Cerebellar cortex (tissue), 1 donor: ENCODE measurements at regions not wholly inside any gene's neighbourhood (a gene's known extent, or its start where the extent isn't known, plus 50 kb on each side); places are given as distances from the start of the nearest gene placed in this dataset.
"Not testable (repeated sequence)": the region's sequence is repeated elsewhere in the genome, so short reads cannot be mapped to it uniquely, and the experiment has no call there.

ENCODE experiments used
- DNase-seq: peaks from one replicate; pipeline ENCODE4 v3.0.0-alpha.2; 2015; ENCODE audit warnings: low spot score

- DNase-seq: no peak
Observed at GRCh38 chr11:104776501-104777170, 121.6 kb downstream of the CASP12 start.

GRCh38 chr11:104774578-104774977 lies 123.7 kb downstream of the CASP12 start:
- no peak for DNase-seq

- no peak for DNase-seq
Observed at GRCh38 chr11:104772806-104773241, 125.4 kb downstream of the CASP12 start.

- no peak for DNase-seq
Observed at GRCh38 chr11:104771763-104772162, 126.5 kb downstream of the CASP12 start.

GRCh38 chr11:104771046-104771445 lies 127.2 kb downstream of the CASP12 start:
- not testable (repeated sequence) for DNase-seq

DNA sequence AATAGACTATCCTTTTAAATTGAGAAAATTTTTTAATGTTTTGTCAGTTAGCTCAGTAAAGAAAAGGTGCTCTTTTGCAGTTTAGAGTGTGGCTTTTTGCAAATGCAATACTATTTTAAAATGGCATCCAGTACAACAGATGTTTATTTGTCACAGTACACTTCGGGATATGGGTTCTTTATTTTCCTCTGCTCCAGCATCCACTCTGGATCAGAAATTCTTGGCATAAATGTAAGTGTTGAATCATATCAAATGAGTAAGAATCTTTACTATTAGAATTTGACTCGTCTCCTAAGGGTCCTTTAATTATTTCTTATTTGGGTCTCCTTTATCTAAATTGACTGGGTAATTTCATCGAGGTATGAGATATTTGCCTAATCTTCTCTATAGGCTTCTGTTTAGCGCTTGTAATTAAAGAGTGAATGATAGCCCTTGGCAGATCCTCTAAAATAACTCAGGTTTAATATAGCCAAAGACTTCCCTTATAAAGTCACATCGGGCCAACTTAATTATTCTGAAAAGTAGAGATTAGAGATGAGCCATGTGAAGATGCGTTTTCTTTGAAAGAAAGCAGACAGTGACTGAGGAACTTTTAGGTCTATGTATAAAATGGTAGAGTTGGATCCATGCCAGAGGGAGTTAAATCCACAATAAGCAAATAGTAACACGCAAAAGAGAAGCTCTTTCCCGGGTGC lies 132.7 kb downstream of the CASP12 start:
- no peak for DNase-seq

DNA sequence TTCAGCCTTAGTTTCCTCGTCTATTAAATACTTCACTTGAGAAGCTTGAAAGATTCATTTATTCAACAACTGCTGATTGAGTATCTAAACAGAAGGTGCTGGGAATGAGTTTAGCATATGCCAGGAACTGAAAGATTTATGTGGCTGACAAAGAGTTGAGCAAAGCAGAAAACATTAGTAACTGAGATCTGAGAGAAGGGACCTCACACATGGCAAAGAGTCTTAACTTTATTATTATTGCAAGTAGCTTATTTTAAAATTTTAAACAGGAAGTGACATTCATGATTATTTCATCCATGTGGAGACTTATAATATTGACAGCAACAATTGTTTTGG lies 133.6 kb downstream of the CASP12 start:
- no peak for DNase-seq

- no peak for DNase-seq
Observed at GRCh38 chr11:104763930-104764709, 134.1 kb downstream of the CASP12 start.

GRCh38 chr11:104761511-104761910 lies 136.7 kb downstream of the CASP12 start:
- DNase-seq: no peak

DNA sequence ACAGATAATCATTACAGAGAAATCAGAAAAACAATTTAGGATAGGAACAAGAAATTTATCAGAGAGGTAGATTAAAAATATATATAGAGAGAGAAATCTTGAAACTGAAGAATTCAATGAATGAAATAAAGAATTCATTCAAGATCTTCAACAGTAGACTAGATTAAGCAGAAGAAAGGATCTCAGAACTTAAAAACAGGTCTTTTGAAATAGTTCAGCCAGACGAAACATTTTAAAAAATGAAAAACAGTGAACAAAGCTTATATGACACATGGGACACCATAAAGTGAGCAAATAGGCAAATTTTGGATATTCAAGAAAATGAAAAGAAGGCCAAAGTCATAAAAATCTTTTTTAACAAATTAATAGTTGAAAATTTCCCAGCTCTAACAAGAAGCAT lies 138.8 kb downstream of the CASP12 start:
- DNase-seq: no peak

DNA sequence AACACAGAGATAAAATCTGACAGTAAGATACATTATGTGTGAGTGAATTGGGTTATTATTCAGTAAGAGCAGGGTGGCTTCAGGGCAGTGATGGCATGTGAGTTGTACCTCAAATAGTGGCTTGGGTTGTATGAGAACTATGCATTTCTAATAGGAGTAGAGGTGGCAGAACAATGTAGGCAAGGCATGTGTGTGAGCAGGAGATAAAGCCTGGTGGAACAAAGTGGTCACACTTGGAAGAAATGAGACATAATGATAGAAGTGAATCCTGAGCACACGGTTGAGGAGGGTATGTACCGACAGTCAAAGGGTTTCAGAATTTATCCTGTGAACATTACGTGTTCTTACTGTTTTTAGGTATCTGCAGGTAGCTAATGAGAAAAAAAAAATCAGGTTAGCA lies 159.3 kb downstream of the CASP12 start:
- no peak for DNase-seq

- DNase-seq: no peak
Observed at GRCh38 chr11:104738208-104738607, 160.1 kb downstream of the CASP12 start.

- no peak for DNase-seq
Observed at GRCh38 chr11:104736502-104736901, 161.8 kb downstream of the CASP12 start.

DNA sequence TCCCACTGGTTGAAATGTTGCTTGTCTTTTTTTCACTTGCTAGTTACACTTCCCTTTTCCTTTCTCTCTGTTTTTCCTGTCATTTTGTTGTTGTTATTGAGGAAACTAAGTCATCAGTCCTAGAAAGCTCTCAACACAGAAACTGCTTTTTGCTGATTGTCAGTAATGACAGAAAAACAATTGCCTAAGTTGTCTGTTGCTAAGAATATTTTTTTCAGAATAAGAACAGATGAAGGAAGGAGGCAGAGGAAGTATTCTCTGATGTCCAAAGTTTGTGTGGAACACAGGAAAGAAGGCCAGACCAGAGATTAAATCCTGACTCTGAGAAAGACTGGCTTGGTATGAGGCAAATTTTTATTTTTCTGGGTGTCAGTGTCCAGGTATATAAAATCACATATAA lies 163.3 kb downstream of the CASP12 start:
- DNase-seq: no peak

DNA sequence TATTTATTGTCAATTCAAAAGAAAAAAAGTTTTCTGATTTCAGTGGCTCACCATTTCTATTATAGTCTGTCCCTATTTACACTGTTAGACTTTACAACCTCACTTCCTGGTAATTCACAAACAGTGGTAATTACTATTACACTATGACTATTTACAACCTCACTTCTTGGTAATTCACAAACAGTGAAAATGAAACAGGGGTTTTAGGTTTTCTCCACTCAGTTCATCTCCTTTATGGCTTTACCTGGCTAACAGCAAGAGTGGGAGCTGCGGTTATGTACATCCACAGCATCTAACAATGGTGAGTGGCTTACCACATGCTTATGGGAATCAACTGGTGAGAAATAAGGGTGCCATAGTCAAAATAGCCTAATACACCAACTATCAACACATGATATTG lies 166.4 kb downstream of the CASP12 start:
- no peak for DNase-seq

DNA sequence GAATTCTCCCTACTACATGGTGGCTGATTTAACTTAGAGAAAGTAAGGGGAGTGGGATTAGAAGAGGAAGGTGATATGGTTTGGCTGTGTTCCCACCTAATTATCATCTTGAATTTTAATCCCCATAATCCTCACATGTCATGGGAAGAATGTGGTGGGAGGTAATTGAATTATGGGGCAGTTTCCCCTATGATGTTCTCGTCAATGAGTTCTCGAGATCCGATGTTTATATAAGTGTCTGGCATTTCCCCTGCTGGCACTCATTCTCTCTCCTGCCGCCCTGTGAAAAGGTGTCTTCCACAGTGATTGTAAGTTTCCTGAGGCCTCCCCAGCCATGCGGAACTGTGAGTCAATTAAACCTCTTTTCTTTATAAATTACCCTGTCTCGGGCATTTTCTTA lies 169.3 kb downstream of the CASP12 start:
- no peak for DNase-seq

GRCh38 chr11:104727768-104728167 lies 170.5 kb downstream of the CASP12 start:
- DNase-seq: no peak

DNA sequence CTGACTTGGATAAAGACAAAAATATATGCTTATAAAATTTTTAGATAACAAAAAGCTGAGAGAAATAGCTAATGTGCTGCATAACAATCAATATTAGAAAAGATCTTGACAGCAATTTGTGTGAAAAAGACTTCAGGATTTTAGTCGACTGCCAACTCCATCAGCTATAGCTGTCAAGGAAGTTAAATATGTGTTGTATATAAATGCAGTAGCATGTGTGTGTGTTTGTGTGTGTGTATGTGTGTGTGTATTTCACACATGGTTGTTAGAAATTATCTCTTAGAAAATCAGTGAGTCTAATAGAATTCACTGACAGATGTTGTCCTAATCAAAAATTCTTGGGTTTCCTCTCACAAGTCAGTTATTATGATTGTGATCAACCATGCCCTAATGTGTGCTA lies 171.2 kb downstream of the CASP12 start:
- DNase-seq: no peak

DNA sequence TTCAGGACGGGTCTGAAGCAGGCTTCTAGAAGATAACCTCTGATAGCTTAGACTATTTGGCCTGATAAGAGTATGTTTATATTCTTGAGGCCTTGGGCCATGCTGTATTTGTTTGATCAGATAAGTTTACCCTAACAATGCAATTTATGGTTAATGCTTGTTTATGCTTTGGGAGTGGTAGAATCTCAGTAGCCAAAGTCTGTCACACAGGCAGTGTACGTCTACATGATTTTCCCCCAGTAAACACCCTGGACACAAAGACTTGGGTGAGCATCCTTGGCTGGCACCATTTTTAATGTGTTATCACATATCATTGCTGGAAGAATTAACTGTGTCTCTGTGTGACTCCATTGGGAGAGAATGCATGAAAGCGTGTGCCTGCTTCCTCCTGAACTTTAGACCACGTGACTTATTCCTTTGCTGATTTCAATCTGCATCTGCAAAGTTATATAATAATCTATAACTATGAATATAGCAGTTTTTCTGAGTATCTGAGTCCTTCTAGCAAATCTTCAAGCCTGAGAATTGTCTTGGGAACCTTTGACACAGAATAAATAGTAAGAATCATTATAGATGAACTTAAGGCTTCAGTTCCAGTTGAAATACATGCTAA lies 172.4 kb downstream of the CASP12 start:
- DNase-seq: no peak

DNA sequence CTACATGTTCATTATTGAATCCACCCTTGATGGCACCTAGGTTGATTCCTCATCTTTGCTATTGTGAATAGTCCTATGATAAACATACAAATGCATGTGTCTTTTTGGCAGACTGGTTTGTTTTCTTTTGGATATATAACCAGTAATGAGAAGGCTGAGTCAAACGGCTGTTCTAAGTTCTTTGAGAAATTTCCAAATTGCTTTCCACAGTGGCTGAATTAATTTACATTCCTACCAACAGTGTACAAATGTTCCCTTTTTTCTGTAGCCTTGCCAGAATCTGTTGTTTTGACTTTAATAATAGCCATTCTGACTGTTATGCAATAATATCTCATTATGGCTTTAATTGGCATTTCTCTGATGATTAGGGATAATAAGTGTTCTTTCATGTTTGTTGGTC lies 184.9 kb downstream of the CASP12 start:
- DNase-seq: no peak

DNA sequence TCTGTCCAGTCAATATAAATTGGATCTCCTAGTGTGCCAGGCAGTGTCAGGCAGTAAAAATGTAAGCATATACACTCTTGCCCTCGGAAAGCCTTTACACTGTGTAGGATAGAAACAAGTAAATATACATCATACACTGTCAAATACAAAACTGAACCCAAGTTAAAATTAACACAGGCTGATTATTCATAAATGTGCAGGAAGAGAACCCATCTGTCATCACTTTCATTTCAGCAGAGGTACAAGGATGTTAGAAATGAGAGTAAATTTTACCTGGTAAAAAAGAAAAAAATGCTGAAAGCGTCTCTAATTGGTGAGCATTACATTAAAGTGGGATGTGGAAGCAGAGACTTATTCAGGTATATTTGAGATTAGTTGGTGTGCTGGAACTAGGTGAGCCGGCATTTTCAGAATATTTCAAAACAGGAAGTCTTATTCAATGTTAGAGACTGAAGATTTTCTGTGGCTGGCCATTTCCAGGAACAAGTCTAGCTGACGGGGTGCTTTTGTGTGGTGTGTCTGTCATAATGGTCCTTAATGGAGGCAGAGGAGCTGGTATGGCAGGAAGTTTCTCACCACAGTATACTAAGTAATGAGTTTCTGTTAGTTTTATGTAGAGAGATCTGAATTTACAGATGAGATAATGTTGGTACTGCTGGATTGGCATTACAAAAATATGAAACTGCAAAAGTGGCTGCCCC lies 192.6 kb downstream of the CASP12 start:
- DNase-seq: peak; percentile 49

GRCh38 chr11:104704888-104705287 lies 193.4 kb downstream of the CASP12 start:
- DNase-seq: peak; percentile 6
